OCI-LY3 (cell line): ENCODE measurements at regions not wholly inside any gene's neighbourhood (a gene's known extent, or its start where the extent isn't known, plus 50 kb on each side); places are given as distances from the start of the nearest gene placed in this dataset.
"Not testable (repeated sequence)": the region's sequence is repeated elsewhere in the genome, so short reads cannot be mapped to it uniquely, and the experiment has no call there.

Experiments used
- CTCF ChIP-seq: fragments of 200-600, 300-600 bp; sonication (generic); IDR thresholded peaks from 2 replicates; pipeline ENCODE4 v1.5.1; 2014; ENCODE audit warnings: antibody characterized with exemption, low read length, low read depth
- EZH2phosphoT487 ChIP-seq: fragments of 200-600 bp; shearing (Covaris generic); IDR thresholded peaks from 2 replicates; pipeline ENCODE4 v1.6.1; 2018; ENCODE audit warnings: antibody characterized with exemption, mixed run types, low read depth

- TF ChIP-seq CTCF, EZH2phosphoT487: not testable (repeated sequence)
Observed at GRCh38 chrX:40362291-40362690, 218.5 kb upstream of the ATP6AP2 start.
